ENCODE measurements at regions not wholly inside any gene's neighbourhood (a gene's known extent, or its start where the extent isn't known, plus 50 kb on each side); places are given as distances from the start of the nearest gene placed in this dataset.
"Not testable (repeated sequence)": the region's sequence is repeated elsewhere in the genome, so short reads cannot be mapped to it uniquely, and the experiment has no call there.

GRCh38 chr7:115217373-115217772 lies 295.5 kb downstream of the MDFIC start:
- Mint-ChIP-seq H3K27ac (no peak overlapping the region), H3K4me1 (no peaks in the 10 kb centered on the region)
- no peak for ATAC-seq (ENCODE audit: low read depth in 2 of 2)

GRCh38 chr7:115216652-115217051 lies 294.8 kb downstream of the MDFIC start:
- H3K27me3 Mint-ChIP-seq: peaks cover 0 to 5% (median 0%) of the 10 kb centered on the region in 3 donors
- H3K4me3 Mint-ChIP-seq: no peak overlapping the region
- peaks cover 0 to 2% (median 0%) of the 10 kb centered on the region in 7 donors for H3K9me3 Mint-ChIP-seq
- ATAC-seq (ENCODE audit: low read depth in 2 of 2) (no peak), DNase-seq (no peak)
- H3K36me3 Mint-ChIP-seq: no peaks in the 10 kb centered on the region
- no peak overlapping the region for H3K27ac Mint-ChIP-seq
- H3K4me1 Mint-ChIP-seq: no peaks in the 10 kb centered on the region

More at GRCh38 chr7:115217373-115217772, 295.5 kb downstream of the MDFIC start:
- Mint-ChIP-seq H3K36me3 (no peaks in the 10 kb centered on the region), H3K9me3 (peaks cover 0 to 2% (median 0%) of the 10 kb centered on the region in 7 donors), H3K4me3 (no peak overlapping the region), H3K27me3 (peaks cover 0 to 5% (median 0%) of the 10 kb centered on the region in 3 donors)
- DNase-seq: no peak

GRCh38 chr7:115211171-115211570 lies 289.3 kb downstream of the MDFIC start:
- no peak overlapping the region for H3K4me3 Mint-ChIP-seq
- no peaks in the 10 kb centered on the region for H3K4me1 Mint-ChIP-seq
- peaks cover 5 to 16% (median 9%) of the 10 kb centered on the region in 7 donors for H3K9me3 Mint-ChIP-seq
- peaks cover 0 to 5% (median 0%) of the 10 kb centered on the region in 3 donors for H3K27me3 Mint-ChIP-seq
- ATAC-seq (ENCODE audit: low read depth in 2 of 2) (no peak), DNase-seq (no peak)
- peak overlapping the region in 1 of 6 donors; percentile 0 for H3K27ac Mint-ChIP-seq
- H3K36me3 Mint-ChIP-seq: peaks cover 4 to 10% of the 10 kb centered on the region in 2 donors

GRCh38 chr7:115210552-115210951 lies 288.7 kb downstream of the MDFIC start:
- Mint-ChIP-seq H3K4me3 (no peak overlapping the region), H3K27ac (no peak overlapping the region), H3K36me3 (peaks cover 4 to 10% of the 10 kb centered on the region in 2 donors), H3K27me3 (peaks cover 0 to 5% (median 0%) of the 10 kb centered on the region in 3 donors), H3K9me3 (peaks cover 5 to 21% (median 15%) of the 10 kb centered on the region in 7 donors), H3K4me1 (no peaks in the 10 kb centered on the region)
- ATAC-seq (ENCODE audit: low read depth in 2 of 2) (no peak), DNase-seq (no peak)

- ATAC-seq (ENCODE audit: low read depth in 2 of 2): no peak
- no peak for DNase-seq
- no peaks in the 10 kb centered on the region for H3K4me1 Mint-ChIP-seq
- no peak overlapping the region for H3K4me3 Mint-ChIP-seq
- H3K27ac Mint-ChIP-seq: peak overlapping the region in 1 of 6 donors; percentile 34
- peaks cover 5 to 28% (median 23%) of the 10 kb centered on the region in 7 donors for H3K9me3 Mint-ChIP-seq
- H3K36me3 Mint-ChIP-seq: peaks cover 4 to 10% of the 10 kb centered on the region in 2 donors
- H3K27me3 Mint-ChIP-seq: peaks cover 0 to 14% (median 0%) of the 10 kb centered on the region in 3 donors
Observed at GRCh38 chr7:115208710-115209560, 287.0 kb downstream of the MDFIC start.

- H3K4me3 Mint-ChIP-seq; DNase-seq; ATAC-seq (ENCODE audit: low read depth in 2 of 2); H3K4me1 Mint-ChIP-seq; H3K36me3 Mint-ChIP-seq; H3K27me3 Mint-ChIP-seq; H3K27ac Mint-ChIP-seq: not testable (repeated sequence)
- peaks cover 5 to 28% (median 23%) of the 10 kb centered on the region in 7 donors for H3K9me3 Mint-ChIP-seq
Observed at GRCh38 chr7:115206374-115206773, 284.5 kb downstream of the MDFIC start.

- H3K4me3 Mint-ChIP-seq: no peak overlapping the region
- H3K27ac Mint-ChIP-seq: no peak overlapping the region
- DNase-seq (no peak), ATAC-seq (ENCODE audit: low read depth in 2 of 2) (no peak)
- peaks cover 0 to 7% (median 0%) of the 10 kb centered on the region in 3 donors for H3K27me3 Mint-ChIP-seq
- H3K9me3 Mint-ChIP-seq: no peaks in the 10 kb centered on the region
- no peaks in the 10 kb centered on the region for H3K36me3 Mint-ChIP-seq
- no peaks in the 10 kb centered on the region for H3K4me1 Mint-ChIP-seq
Observed at GRCh38 chr7:115198143-115198542, 276.2 kb downstream of the MDFIC start.

- ATAC-seq (ENCODE audit: low read depth in 2 of 2) (no peak), DNase-seq (no peak)
- H3K36me3 Mint-ChIP-seq: no peaks in the 10 kb centered on the region
- H3K4me1 Mint-ChIP-seq: no peaks in the 10 kb centered on the region
- H3K9me3 Mint-ChIP-seq: no peaks in the 10 kb centered on the region
- H3K4me3 Mint-ChIP-seq: no peak overlapping the region
- peaks cover 0 to 7% (median 0%) of the 10 kb centered on the region in 3 donors for H3K27me3 Mint-ChIP-seq
- no peak overlapping the region for H3K27ac Mint-ChIP-seq
Observed at GRCh38 chr7:115195208-115195607, 273.3 kb downstream of the MDFIC start.

GRCh38 chr7:115191526-115191925 lies 269.6 kb downstream of the MDFIC start:
- Mint-ChIP-seq H3K4me3 (no peak overlapping the region), H3K4me1 (no peaks in the 10 kb centered on the region), H3K27ac (no peak overlapping the region), H3K9me3 (peaks cover 0 to 4% (median 0%) of the 10 kb centered on the region in 7 donors), H3K36me3 (no peaks in the 10 kb centered on the region), H3K27me3 (no peaks in the 10 kb centered on the region)
- no peak for ATAC-seq (ENCODE audit: low read depth in 2 of 2)
- no peak for DNase-seq

- no peaks in the 10 kb centered on the region for H3K36me3 Mint-ChIP-seq
- DNase-seq: peak; percentile 9
- peak overlapping the region in 7 of 8 donors; percentile 0 to 80 (median 55) for H3K4me3 Mint-ChIP-seq
- H3K27ac Mint-ChIP-seq: peak overlapping the region in 1 of 6 donors; percentile 62
- peaks cover 8 to 20% (median 18%) of the 10 kb centered on the region in 3 donors for H3K4me1 Mint-ChIP-seq
- H3K27me3 Mint-ChIP-seq: peaks cover 7 to 15% (median 11%) of the 10 kb centered on the region in 3 donors
- peak; percentile 53 to 73 for ATAC-seq (ENCODE audit: low read depth in 2 of 2)
- H3K9me3 Mint-ChIP-seq: peaks cover 0 to 4% (median 0%) of the 10 kb centered on the region in 7 donors
Observed at GRCh38 chr7:115183431-115184057, 261.6 kb downstream of the MDFIC start.

GRCh38 chr7:115178835-115179234 lies 256.9 kb downstream of the MDFIC start:
- Mint-ChIP-seq H3K27me3 (peaks cover 10 to 15% (median 14%) of the 10 kb centered on the region in 3 donors), H3K27ac (no peak overlapping the region), H3K4me1 (peaks cover 6 to 13% (median 13%) of the 10 kb centered on the region in 3 donors), H3K4me3 (no peak overlapping the region), H3K36me3 (no peaks in the 10 kb centered on the region), H3K9me3 (no peaks in the 10 kb centered on the region)
- DNase-seq (no peak), ATAC-seq (ENCODE audit: low read depth in 2 of 2) (no peak)

GRCh38 chr7:115177823-115178222 lies 255.9 kb downstream of the MDFIC start:
- Mint-ChIP-seq H3K27me3 (peaks cover 10 to 16% (median 15%) of the 10 kb centered on the region in 3 donors), H3K4me3 (no peak overlapping the region), H3K9me3 (no peaks in the 10 kb centered on the region), H3K36me3 (no peaks in the 10 kb centered on the region), H3K4me1 (peaks cover 0 to 5% (median 4%) of the 10 kb centered on the region in 3 donors), H3K27ac (no peak overlapping the region)
- no peak for DNase-seq
- ATAC-seq (ENCODE audit: low read depth in 2 of 2): no peak

GRCh38 chr7:115177103-115177502 lies 255.2 kb downstream of the MDFIC start:
- DNase-seq (no peak), ATAC-seq (ENCODE audit: low read depth in 2 of 2) (no peak)
- H3K27ac Mint-ChIP-seq: no peak overlapping the region
- peaks cover 0 to 2% (median 0%) of the 10 kb centered on the region in 3 donors for H3K4me1 Mint-ChIP-seq
- H3K9me3 Mint-ChIP-seq: peaks cover 0 to 4% (median 0%) of the 10 kb centered on the region in 7 donors
- H3K27me3 Mint-ChIP-seq: peaks cover 10 to 22% (median 16%) of the 10 kb centered on the region in 3 donors
- no peak overlapping the region for H3K4me3 Mint-ChIP-seq
- H3K36me3 Mint-ChIP-seq: no peaks in the 10 kb centered on the region
